ENCODE measurements at regions not wholly inside any gene's neighbourhood (a gene's known extent, or its start where the extent isn't known, plus 50 kb on each side); places are given as distances from the start of the nearest gene placed in this dataset.

- no peaks in the 10 kb centered on the region for H3K36me3 ChIP-seq
- intact Hi-C loops (cut with DNase I) = loop anchor here (10.0 kb wide), 2 partner anchors 172 to 622 kb away; no protein-coding TSS in a partner anchor
- no peak for ATAC-seq
Observed at GRCh38 chr1:221437171-221437570, 304.7 kb downstream of the DUSP10 start.

GRCh38 chr1:221437926-221438325, 304.0 kb downstream of the DUSP10 start:
- Histone ChIP-seq H3K9me3 (no peaks in the 10 kb centered on the region), H3K4me1 (peaks cover 0 to 23% of the 10 kb centered on the region in 2 donors), H3K4me3 (no peak overlapping the region), H3K36me3 (no peaks in the 10 kb centered on the region), H3K27ac (no peak overlapping the region), H3K27me3 (no peaks in the 10 kb centered on the region)
- TF ChIP-seq CTCF (IDR thresholded peaks at IDR 0.05) = no peak
- intact Hi-C loops (cut with DNase I) = loop anchor here (10.0 kb wide), 2 partner anchors 173 to 623 kb away; no protein-coding TSS in a partner anchor
- DNase-seq = no peak
- no peak for ATAC-seq

More at GRCh38 chr1:221437171-221437570, 304.7 kb downstream of the DUSP10 start:
- H3K4me3 ChIP-seq = no peak overlapping the region
- no peak for TF ChIP-seq CTCF (IDR thresholded peaks at IDR 0.05)
- H3K4me1 ChIP-seq = peaks cover 0 to 23% of the 10 kb centered on the region in 2 donors
- H3K9me3 ChIP-seq = no peaks in the 10 kb centered on the region
- H3K27me3 ChIP-seq = no peaks in the 10 kb centered on the region
- no peak for DNase-seq
- H3K27ac ChIP-seq = no peak overlapping the region

GRCh38 chr1:221439008-221439746, 302.7 kb downstream of the DUSP10 start:
- intact Hi-C loops (cut with DNase I) = loop anchor here (10.0 kb wide), 2 partner anchors 174 to 624 kb away; no protein-coding TSS in a partner anchor
- DNase-seq (no peak), ATAC-seq (peak; percentile 28)
- Histone ChIP-seq H3K4me1 (peaks cover 0 to 23% of the 10 kb centered on the region in 2 donors), H3K27ac (peak overlapping the region; percentile 36 to 62), H3K4me3 (no peak overlapping the region), H3K27me3 (no peaks in the 10 kb centered on the region), H3K9me3 (no peaks in the 10 kb centered on the region), H3K36me3 (no peaks in the 10 kb centered on the region)
- no peak for TF ChIP-seq CTCF (IDR thresholded peaks at IDR 0.05)

- H3K4me3 ChIP-seq = no peak overlapping the region
- H3K27ac ChIP-seq = peak overlapping the region; percentile 36 to 62
- H3K9me3 ChIP-seq = no peaks in the 10 kb centered on the region
- DNase-seq = peak in 2 of 4 donors; percentile 88
- no peaks in the 10 kb centered on the region for H3K27me3 ChIP-seq
- H3K4me1 ChIP-seq = peaks cover 0 to 22% of the 10 kb centered on the region in 2 donors
- H3K36me3 ChIP-seq = no peaks in the 10 kb centered on the region
- intact Hi-C loops (cut with DNase I) = loop anchor here (10.0 kb wide), 2 partner anchors 175 to 625 kb away; no protein-coding TSS in a partner anchor
- ATAC-seq = peak; percentile 60
- no peak for TF ChIP-seq CTCF (IDR thresholded peaks at IDR 0.05)
Observed at GRCh38 chr1:221439747-221440501, 302.0 kb downstream of the DUSP10 start.

GRCh38 chr1:221440658-221441057, 301.2 kb downstream of the DUSP10 start:
- TF ChIP-seq CTCF (IDR thresholded peaks at IDR 0.05) = no peak
- intact Hi-C loops (cut with DNase I) = no loop called here
- no peak overlapping the region for H3K4me3 ChIP-seq
- H3K27ac ChIP-seq = peak overlapping the region; percentile 36 to 62
- no peaks in the 10 kb centered on the region for H3K27me3 ChIP-seq
- H3K36me3 ChIP-seq = no peaks in the 10 kb centered on the region
- H3K9me3 ChIP-seq = no peaks in the 10 kb centered on the region
- DNase-seq (peak in 2 of 4 donors; percentile 97), ATAC-seq (peak; percentile 64)
- H3K4me1 ChIP-seq = peaks cover 0 to 17% of the 10 kb centered on the region in 2 donors

Measured in left lung (tissue), 4 donors.